Retinal pigment epithelial cell (primary cell): ENCODE measurements at regions not wholly inside any gene's neighbourhood (a gene's known extent, or its start where the extent isn't known, plus 50 kb on each side); places are given as distances from the start of the nearest gene placed in this dataset.

Experiments
- DNase-seq: peaks from one replicate; pipeline ENCODE4 v3.0.0-alpha.2; 2010; ENCODE audit warnings: low read depth
- H3K4me3 ChIP-seq: 2 replicates; pipeline ENCODE4 v1.5.1; 2011; ENCODE audit warnings: mild to moderate bottlenecking, low read length, control low read depth, moderate library complexity
- TF ChIP-seq, protein P1 (sequence below): conservative IDR thresholded peaks from 2 replicates; pipeline ENCODE4 v1.5.1; 2011; ENCODE audit warnings: low read depth, low read length, control low read depth, inconsistent platforms

GRCh38 chr16:52725461-52725860 lies 178.5 kb upstream of the TOX3 start:
- TF ChIP-seq, protein P1, sequence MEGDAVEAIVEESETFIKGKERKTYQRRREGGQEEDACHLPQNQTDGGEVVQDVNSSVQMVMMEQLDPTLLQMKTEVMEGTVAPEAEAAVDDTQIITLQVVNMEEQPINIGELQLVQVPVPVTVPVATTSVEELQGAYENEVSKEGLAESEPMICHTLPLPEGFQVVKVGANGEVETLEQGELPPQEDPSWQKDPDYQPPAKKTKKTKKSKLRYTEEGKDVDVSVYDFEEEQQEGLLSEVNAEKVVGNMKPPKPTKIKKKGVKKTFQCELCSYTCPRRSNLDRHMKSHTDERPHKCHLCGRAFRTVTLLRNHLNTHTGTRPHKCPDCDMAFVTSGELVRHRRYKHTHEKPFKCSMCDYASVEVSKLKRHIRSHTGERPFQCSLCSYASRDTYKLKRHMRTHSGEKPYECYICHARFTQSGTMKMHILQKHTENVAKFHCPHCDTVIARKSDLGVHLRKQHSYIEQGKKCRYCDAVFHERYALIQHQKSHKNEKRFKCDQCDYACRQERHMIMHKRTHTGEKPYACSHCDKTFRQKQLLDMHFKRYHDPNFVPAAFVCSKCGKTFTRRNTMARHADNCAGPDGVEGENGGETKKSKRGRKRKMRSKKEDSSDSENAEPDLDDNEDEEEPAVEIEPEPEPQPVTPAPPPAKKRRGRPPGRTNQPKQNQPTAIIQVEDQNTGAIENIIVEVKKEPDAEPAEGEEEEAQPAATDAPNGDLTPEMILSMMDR: no peak
- H3K4me3 ChIP-seq: no peak overlapping the region
- no peak for DNase-seq

- no peak for DNase-seq
- TF ChIP-seq, protein P1: no peak
- H3K4me3 ChIP-seq: no peak overlapping the region
Observed at GRCh38 chr16:52725043-52725442, 178.1 kb upstream of the TOX3 start.

- DNase-seq: no peak
- H3K4me3 ChIP-seq: no peak overlapping the region
- TF ChIP-seq, protein P1: no peak
Observed at GRCh38 chr16:52721331-52721730, 174.4 kb upstream of the TOX3 start.

- DNase-seq: no peak
- no peak overlapping the region for H3K4me3 ChIP-seq
- TF ChIP-seq, protein P1: no peak
Observed at GRCh38 chr16:52718046-52718445, 171.1 kb upstream of the TOX3 start.

GRCh38 chr16:52713740-52714139 lies 166.8 kb upstream of the TOX3 start:
- TF ChIP-seq, protein P1: no peak
- no peak overlapping the region for H3K4me3 ChIP-seq
- no peak for DNase-seq

- H3K4me3 ChIP-seq: no peak overlapping the region
- TF ChIP-seq, protein P1: no peak
- no peak for DNase-seq
Observed at GRCh38 chr16:52709306-52709705, 162.4 kb upstream of the TOX3 start.

- no peak for DNase-seq
- H3K4me3 ChIP-seq: no peak overlapping the region
- TF ChIP-seq, protein P1: no peak
Observed at GRCh38 chr16:52708476-52708875, 161.5 kb upstream of the TOX3 start.
